Jurkat, Clone E6-1 (cell line): ENCODE measurements at regions not wholly inside any gene's neighbourhood (a gene's known extent, or its start where the extent isn't known, plus 50 kb on each side); places are given as distances from the start of the nearest gene placed in this dataset.

ENCODE experiments used
- DNase-seq: peaks from one replicate; pipeline ENCODE4 v3.0.0-alpha.2; 2011; ENCODE audit warnings: low read depth, low spot score
- H3K4me3 ChIP-seq: 2 replicates; pipeline ENCODE4 v1.5.1; 2011; ENCODE audit warnings: mild to moderate bottlenecking, low read length, control low read depth, moderate library complexity

- H3K4me3 ChIP-seq = no peak overlapping the region
- no peak for DNase-seq
These were observed 421.5 kb downstream of the TSHZ3 start for GRCh38 chr19:30927705-30928104.

DNA sequence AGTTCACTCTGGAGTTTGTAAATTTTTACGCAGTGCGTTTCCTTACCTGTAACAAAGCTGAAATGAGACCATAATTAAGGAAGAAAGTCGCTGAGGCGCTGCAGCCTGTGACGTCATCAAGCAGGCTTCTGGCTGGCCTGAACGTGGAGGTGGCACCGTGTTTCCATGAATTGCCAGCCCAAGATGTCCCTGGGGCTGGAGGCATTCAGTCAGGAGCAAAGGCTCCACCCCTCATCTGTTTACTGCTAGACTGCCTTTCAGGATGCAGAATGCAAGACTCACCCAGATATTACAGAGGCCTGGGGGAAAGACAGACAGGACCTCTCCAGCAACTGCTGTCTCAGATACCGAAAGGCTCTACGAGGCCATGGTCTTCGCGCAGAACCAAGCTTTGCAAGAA is 424.6 kb downstream of the TSHZ3 start:
- DNase-seq = no peak
- no peak overlapping the region for H3K4me3 ChIP-seq

DNA sequence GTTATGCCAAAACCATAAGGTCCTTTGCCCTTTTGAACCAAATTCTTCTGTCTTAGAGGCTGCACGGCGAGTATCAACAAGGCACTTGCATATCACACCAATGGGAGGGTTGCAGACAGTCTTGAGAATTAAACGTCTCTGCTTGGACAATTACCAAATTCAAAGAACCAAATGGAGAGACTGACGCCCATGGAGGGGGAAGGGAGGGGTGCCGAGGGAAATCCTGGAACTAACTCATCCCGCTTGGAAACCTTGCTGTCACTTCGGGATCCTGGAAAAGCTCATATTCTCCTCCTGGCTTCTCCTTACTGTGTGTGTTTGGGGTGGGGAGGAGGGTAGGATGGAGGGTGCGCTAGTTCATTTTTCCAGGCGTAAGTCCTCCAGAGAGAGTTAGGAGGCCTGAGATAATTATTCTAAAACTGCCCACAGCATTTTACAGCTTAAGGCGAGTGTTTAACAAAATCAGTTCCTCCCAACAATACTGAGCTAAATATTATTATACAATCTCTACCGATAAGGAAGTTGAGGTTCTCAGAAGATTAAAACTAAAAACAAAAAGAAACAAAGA is 425.1 kb downstream of the TSHZ3 start:
- no peak for DNase-seq

DNA sequence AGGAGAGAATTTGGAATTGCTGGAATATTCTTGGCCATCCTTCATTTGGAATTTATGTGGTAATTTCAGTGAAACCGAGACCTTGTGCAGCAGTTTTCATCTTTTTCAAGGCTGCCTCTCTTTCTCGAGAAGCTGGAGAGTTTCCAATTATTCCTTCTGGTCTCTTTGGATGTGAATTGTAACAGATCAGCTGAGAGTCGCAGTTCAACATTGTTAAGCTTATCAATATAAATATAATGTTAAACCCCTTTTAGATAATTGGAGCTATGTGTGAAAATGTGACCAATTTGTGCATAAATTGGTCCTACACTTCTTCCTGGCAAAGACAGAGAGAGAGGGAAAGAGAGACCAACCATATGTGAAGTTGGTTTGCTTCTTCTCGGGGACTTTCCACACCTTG is 425.6 kb downstream of the TSHZ3 start:
- no peak for DNase-seq
- no peak overlapping the region for H3K4me3 ChIP-seq

More for the DNA sequence above, 425.1 kb downstream of the TSHZ3 start:
- no peak overlapping the region for H3K4me3 ChIP-seq

GRCh38 chr19:30923096-30923495 is 426.1 kb downstream of the TSHZ3 start:
- no peak for DNase-seq
- no peak overlapping the region for H3K4me3 ChIP-seq

GRCh38 chr19:30920222-30920621 is 429.0 kb downstream of the TSHZ3 start:
- no peak overlapping the region for H3K4me3 ChIP-seq
- DNase-seq = no peak

DNA sequence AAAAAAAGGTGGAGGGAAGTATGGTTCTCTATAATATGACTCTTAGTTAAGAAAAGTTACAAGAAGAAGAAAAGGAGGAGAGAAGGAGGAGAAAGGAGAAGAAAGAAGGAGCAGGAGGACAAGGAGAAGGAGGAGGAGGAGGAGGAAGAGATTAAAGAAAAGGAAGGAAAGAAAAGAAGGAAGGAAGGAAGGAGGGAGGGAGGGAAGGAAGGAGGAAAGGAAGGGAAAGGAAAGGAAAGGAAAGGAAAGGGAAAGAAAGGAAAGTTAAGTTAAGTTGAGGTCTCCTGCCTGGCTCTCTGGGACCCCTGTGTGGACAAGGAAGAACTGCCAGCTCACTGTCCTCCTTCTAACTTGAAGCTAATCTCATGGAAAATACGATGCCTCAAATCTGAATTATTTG is 429.5 kb downstream of the TSHZ3 start:
- DNase-seq = no peak
- no peak overlapping the region for H3K4me3 ChIP-seq

DNA sequence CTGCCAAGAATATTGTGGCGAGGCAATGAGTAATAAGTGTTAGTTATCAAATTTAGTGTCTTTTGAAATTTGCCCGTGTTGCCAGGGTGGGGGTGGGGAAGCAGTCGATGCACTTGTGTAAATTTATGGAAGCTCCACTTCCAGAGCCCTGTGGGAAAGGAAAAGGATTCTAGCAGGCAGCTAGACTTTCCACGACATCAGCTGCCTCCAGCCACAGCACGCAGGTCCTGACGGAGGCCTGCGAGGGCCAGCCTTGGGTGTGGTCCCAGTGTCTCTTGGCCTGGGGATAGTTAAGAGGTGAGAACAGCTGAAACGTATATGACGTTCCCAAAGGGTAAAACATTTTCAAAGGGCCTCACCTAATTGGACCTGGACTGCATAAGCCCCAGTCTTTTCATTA is 433.0 kb downstream of the TSHZ3 start:
- no peak overlapping the region for H3K4me3 ChIP-seq
- DNase-seq = no peak

GRCh38 chr19:30911491-30911890 is 437.7 kb downstream of the TSHZ3 start:
- no peak for DNase-seq
- no peak overlapping the region for H3K4me3 ChIP-seq

DNA sequence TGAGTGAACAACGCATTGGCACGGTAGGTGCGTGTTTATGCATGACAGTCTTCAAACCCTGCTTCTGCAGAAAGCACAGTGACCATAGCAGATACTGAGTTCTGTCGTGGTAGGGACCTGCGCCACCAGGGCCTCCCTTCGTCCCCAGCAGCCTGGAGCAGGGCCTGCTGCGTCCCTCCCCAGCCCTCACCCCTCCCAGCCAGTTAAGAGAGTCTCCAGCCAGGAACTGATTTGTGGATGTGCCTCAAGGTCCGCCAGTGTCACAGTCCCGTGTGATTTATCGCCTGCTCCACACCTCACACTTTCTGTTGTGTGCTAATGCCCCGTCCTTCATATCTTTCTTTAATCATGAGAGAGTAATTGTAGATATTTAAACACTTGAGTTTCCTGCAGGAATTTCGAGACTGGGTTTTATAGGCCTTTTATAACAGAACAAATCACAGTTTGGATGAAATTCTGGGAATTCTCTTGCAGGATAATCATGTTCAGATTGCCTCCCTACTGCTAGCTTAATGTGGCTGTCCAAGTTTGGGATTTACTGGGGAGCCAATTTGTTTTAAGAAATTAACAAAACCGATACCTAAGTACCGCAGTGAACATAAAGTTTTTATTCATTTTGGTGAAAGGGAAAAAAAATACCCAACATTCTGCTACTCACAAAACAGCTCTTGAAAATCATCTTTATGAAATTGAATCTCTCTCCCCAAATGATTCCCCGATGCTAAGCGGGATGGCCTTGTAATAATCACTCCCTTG is 438.6 kb downstream of the TSHZ3 start:
- no peak overlapping the region for H3K4me3 ChIP-seq
- no peak for DNase-seq

GRCh38 chr19:30909216-30909615 is 440.0 kb downstream of the TSHZ3 start:
- DNase-seq = no peak

GRCh38 chr19:30908262-30908771 is 440.9 kb downstream of the TSHZ3 start:
- no peak for DNase-seq
- no peak overlapping the region for H3K4me3 ChIP-seq

More at GRCh38 chr19:30909216-30909615, 440.0 kb downstream of the TSHZ3 start:
- no peak overlapping the region for H3K4me3 ChIP-seq

GRCh38 chr19:30906871-30907270 is 442.4 kb downstream of the TSHZ3 start:
- no peak for DNase-seq

DNA sequence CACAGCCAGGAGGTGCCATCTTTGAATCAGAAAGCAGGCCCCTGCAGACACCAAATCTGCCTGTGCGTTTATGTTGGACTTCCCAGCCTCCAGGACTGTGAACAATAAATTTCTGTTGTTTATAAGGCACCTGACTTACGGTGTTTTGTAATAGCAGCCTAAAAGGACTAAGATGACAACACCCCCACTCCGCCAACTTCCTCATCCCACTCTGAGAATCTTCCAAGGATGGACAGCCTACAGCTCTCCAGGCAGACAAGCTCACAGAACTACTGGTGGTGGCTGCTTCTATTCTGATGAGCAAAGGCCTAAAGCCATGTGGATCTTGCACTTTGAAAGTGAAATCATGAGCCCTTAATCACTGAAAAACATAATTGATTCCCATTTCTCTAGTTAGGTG is 449.2 kb downstream of the TSHZ3 start:
- no peak for DNase-seq
- H3K4me3 ChIP-seq = no peak overlapping the region

More at GRCh38 chr19:30906871-30907270, 442.4 kb downstream of the TSHZ3 start:
- H3K4me3 ChIP-seq = no peak overlapping the region

GRCh38 chr19:30898353-30899103 is 450.7 kb downstream of the TSHZ3 start:
- no peak for DNase-seq
- H3K4me3 ChIP-seq = no peak overlapping the region

GRCh38 chr19:30897553-30897952 is 451.7 kb downstream of the TSHZ3 start:
- no peak for DNase-seq
- no peak overlapping the region for H3K4me3 ChIP-seq

- H3K4me3 ChIP-seq = no peak overlapping the region
- no peak for DNase-seq
These were observed 452.2 kb downstream of the TSHZ3 start for GRCh38 chr19:30897034-30897433.

DNA sequence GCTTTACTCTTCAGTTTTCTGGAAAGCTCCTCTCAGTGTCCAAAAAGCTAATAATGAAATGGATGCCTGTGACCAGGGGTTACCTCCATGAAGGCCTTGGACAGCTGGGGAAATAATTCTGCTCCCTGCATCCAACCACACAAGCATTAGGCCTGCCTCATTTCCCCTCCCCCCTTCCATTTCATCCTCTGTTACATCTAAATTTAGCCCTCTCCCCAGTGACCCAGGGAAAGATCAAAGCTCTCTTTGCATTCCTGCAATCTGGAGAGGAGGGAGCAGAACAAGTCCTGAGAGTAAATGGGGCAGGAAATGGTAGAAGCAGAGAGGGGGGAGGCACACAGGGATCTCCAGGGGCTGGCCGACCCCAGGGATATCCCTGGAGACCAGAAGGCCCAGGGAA is 452.7 kb downstream of the TSHZ3 start:
- no peak overlapping the region for H3K4me3 ChIP-seq
- DNase-seq = no peak

GRCh38 chr19:30895946-30896345 is 453.3 kb downstream of the TSHZ3 start:
- no peak overlapping the region for H3K4me3 ChIP-seq
- no peak for DNase-seq

DNA sequence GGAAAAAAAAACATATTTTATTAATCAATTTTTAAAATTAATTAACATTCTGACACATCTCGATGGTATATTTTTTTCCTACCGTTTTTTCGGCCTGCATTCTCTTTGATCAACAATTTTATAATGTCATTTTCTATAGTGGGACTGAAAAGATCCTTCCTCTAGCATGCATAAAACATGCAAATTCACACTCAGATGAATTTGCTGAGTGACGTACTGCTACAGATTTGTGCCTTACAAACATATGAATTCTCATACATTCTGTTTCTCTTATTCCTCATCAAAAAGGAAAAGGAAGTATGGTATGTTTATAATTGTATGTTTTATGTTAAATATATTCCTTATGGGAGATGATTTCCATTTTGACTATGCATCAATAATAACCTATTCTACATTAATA is 458.2 kb downstream of the TSHZ3 start:
- DNase-seq = no peak
- no peak overlapping the region for H3K4me3 ChIP-seq
